Retinal pigment epithelial cell (primary cell): ENCODE measurements at regions not wholly inside any gene's neighbourhood (a gene's known extent, or its start where the extent isn't known, plus 50 kb on each side); places are given as distances from the start of the nearest gene placed in this dataset.

ENCODE experiments used
- DNase-seq: peaks from one replicate; pipeline ENCODE4 v3.0.0-alpha.2; 2010; ENCODE audit warnings: low read depth
- H3K4me3 ChIP-seq: 2 replicates; pipeline ENCODE4 v1.5.1; 2011; ENCODE audit warnings: mild to moderate bottlenecking, low read length, control low read depth, moderate library complexity
- TF ChIP-seq, protein P1 (sequence below): conservative IDR thresholded peaks from 2 replicates; pipeline ENCODE4 v1.5.1; 2011; ENCODE audit warnings: low read depth, low read length, control low read depth, inconsistent platforms

DNA sequence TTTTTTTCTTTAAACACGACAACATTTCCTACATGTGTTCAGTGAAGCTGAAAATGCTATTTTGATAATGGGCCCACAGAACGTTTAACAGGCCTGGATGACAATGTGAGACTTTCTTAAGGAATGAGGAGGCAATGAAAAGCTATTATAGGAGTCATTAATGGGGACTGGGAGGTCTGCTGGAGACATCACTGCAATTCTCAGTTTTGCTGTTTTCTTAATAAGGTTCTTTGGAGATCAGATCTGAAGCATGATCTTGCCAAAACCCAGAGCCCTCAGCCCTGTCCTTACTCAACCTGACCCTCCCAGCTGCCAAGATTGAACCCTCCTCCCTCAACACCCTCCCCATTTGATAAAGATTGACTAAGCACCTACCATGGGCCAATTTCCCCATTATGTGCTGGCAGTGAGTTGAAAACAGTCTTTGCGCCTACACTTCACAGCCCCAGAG lies 353.1 kb downstream of the MAFB start:
- H3K4me3 ChIP-seq = no peak overlapping the region
- TF ChIP-seq, protein P1, sequence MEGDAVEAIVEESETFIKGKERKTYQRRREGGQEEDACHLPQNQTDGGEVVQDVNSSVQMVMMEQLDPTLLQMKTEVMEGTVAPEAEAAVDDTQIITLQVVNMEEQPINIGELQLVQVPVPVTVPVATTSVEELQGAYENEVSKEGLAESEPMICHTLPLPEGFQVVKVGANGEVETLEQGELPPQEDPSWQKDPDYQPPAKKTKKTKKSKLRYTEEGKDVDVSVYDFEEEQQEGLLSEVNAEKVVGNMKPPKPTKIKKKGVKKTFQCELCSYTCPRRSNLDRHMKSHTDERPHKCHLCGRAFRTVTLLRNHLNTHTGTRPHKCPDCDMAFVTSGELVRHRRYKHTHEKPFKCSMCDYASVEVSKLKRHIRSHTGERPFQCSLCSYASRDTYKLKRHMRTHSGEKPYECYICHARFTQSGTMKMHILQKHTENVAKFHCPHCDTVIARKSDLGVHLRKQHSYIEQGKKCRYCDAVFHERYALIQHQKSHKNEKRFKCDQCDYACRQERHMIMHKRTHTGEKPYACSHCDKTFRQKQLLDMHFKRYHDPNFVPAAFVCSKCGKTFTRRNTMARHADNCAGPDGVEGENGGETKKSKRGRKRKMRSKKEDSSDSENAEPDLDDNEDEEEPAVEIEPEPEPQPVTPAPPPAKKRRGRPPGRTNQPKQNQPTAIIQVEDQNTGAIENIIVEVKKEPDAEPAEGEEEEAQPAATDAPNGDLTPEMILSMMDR = no peak
- no peak for DNase-seq

DNA sequence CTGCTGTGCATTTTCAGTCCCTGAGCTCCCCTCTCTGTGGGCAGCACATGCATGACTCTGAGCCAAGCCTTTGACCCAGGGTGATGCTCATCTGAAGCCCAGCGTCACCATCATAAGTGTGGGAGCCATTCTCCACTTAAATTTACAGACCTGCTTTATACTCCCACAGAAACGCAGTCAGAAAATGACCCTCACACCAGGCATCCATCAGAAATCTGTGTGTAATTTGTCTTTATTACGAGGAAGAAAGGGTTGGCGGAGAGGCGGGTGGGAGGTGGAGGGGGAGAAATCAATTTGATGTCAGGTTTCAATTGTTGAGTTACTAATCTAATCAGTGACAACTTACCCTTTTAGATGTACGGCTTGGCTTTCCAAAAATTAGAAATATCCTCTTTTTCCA lies 353.6 kb downstream of the MAFB start:
- TF ChIP-seq, protein P1 = no peak
- DNase-seq = no peak
- no peak overlapping the region for H3K4me3 ChIP-seq

DNA sequence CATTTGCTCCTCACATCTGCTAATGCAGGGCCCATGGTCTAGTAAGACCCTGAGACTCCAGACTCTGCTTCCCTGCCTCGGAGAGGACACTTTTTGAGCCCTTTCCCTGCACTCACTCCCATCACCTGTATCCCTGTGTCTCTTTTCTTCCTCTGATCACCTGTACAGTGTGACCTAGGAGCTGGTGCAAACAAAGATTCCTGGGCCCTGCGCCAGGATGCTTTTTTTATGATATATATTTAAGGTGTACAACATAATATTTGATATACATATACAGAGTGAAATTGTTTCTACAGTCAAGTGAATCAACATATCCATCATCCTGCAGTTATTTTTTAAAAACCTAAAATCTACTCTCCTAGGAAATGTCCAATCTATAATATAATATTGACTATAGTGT lies 355.4 kb downstream of the MAFB start:
- no peak for DNase-seq
- no peak overlapping the region for H3K4me3 ChIP-seq
- TF ChIP-seq, protein P1 = no peak

DNA sequence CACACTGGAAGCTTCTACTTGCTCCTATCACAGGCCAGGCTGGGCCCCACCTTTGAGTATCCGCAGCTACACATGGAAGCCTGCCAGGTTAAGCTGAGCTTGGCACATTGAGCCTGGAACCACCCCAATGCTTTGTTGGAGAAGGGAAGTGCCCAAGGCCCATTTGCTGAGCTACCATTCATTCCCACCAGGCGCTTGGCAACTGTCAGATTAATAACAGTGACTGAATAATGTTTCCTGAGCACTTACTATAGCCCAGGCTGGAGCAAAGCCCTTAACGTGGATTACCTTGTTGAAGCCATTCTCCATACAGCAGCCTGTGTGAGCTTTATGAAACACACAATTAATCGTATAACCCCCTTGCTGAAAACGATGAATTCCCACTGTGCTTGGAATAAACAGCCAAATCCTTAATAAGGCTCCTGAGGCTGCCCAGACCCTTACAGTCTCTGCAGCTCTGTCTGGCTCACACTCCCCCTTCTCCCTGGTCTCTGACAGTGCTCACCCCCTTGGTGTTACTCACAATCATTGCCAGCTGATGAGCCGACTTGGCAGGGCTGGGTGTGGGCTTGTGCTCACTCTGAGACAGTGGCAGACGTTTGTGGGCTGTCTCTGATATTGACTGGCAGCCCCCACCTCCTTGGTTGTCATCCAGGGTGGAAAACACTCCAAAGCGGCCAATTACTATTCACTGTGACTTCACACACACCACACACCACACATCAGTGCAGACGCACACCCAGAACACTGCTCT lies 357.1 kb downstream of the MAFB start:
- TF ChIP-seq, protein P1 = no peak
- DNase-seq = no peak
- no peak overlapping the region for H3K4me3 ChIP-seq

DNA sequence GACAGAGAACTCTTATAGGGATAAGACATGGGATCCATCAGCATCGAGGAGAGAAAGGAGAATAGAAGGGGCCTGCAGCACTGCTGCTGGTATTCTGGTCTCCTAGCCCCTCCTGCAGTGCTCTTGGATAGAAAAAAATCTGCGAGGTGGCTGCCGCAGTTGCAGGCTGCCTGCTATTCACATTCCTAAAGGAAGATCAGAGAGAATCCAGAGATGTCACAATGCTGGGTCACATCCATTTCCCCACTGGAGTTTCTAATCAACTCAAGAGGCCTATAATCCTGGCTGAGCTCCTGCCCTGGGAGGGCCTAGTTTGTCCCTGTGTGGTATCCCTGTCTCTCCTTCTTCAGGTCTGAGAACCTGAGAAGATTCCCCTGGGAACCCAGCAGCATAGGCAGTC lies 357.8 kb downstream of the MAFB start:
- H3K4me3 ChIP-seq = no peak overlapping the region
- DNase-seq = no peak
- TF ChIP-seq, protein P1 = no peak

DNA sequence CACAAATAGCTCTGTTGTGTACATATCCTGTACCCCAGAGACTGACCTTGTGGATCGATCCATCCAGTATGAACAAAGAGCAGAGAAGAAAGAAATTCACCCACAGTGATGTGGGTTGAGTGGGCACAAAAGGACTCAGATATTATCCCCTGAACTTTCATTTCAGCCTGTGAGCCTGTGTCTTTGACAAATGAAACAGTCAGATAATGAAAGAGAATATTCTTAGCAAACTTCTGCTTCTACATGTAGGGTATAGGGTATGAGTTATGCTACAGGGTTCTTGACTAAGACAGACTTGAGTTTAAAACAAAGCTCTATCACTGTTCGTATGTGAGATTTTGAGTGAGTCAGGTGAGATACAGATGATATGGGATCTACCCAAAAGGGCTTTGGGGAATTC lies 359.7 kb downstream of the MAFB start:
- DNase-seq = no peak
- TF ChIP-seq, protein P1 = no peak
- no peak overlapping the region for H3K4me3 ChIP-seq

DNA sequence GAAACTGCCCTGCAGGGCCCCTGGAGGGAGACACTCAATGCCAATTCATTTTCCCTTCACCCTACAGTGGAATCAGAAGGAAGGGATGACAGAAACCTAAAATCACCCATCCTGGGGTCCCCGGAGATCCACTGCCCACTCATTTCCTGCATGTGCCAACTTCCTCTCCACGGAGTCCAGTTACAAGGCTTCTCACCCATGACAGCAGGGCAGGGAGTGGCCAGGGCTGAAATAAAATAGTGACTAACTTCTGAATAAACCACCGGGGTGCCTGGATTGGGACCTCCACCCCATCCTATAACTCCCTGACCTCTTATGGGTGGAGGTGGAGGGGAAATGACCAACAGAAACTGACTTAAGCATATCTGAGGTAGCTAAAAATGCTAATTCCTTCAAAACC lies 362.3 kb downstream of the MAFB start:
- DNase-seq = no peak
- TF ChIP-seq, protein P1 = no peak
- H3K4me3 ChIP-seq = no peak overlapping the region
